T47D (cell line): ENCODE measurements at regions not wholly inside any gene's neighbourhood (a gene's known extent, or its start where the extent isn't known, plus 50 kb on each side); places are given as distances from the start of the nearest gene placed in this dataset.
"Not testable (repeated sequence)": the region's sequence is repeated elsewhere in the genome, so short reads cannot be mapped to it uniquely, and the experiment has no call there.

ENCODE experiments used
- DNase-seq, 2 experiments: peaks; one replicate each; pipeline versions ENCODE4 v3.0.0 to v3.0.0-alpha.2; 2011 to 2012; ENCODE audit warnings: low read depth in 1 of 2, low spot score in 1 of 2
- JUND ChIP-seq: IDR thresholded peaks from 2 replicates; pipeline ENCODE4 v1.6.1; 2012; ENCODE audit warnings: low read depth
- in situ Hi-C: cut with HindIII; loops from 2 replicates; pipeline ENCODE4 v1.10.0; 2016; ENCODE audit warnings: low sequenced_read_pairs, low pct_unique_long_range_greater_than_20kb

GRCh38 chr2:14996351-14997014 is 364.0 kb downstream of the LRATD1 start:
- in situ Hi-C loops: no loop called here
- no peak for TF ChIP-seq JUND
- DNase-seq: no peak

DNA sequence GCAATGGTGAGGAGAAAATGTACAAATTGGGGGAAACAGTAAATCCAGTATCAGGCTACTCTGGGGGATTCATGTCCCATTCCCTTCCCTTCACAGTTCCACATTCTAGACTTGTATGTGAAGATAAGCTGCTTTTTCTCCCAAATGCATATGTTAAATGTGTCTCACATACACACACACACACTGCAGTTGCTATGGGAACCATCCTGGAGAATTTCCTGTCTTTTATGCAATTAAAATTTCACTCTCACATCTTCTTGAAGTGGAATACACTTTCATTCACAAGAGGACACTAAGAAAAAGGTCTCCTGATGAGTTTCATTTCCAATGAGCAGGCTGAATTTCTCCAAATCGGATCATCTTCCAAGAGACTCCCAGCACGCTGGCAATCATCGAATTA is 366.0 kb downstream of the LRATD1 start:
- DNase-seq: no peak
- no peak for TF ChIP-seq JUND
- in situ Hi-C loops: no loop called here

- TF ChIP-seq JUND: no peak
- in situ Hi-C loops: no loop called here
- no peak for DNase-seq
These were observed 366.7 kb downstream of the LRATD1 start for GRCh38 chr2:14999114-14999661.

DNA sequence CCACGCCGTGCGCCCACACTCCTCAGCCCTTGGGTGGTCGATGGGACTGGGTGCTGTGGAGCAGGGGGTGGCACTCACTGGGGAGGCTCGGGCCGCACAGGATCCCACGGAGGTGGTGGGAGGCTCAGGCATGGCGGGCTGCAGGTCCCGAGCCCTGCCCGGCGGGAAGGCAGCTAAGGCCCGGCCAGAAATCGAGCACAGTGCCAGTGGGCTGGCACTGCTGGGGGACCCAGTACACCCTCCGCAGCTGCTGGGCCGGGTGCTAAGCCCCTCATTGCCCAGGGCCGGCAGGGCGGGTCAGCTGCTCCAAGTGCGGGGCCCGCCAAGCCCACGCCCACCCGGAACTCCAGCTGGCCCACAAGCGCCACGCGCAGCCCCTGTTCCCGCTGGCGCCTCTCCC is 370.0 kb downstream of the LRATD1 start:
- DNase-seq, in situ Hi-C loops: not testable (repeated sequence)

DNA sequence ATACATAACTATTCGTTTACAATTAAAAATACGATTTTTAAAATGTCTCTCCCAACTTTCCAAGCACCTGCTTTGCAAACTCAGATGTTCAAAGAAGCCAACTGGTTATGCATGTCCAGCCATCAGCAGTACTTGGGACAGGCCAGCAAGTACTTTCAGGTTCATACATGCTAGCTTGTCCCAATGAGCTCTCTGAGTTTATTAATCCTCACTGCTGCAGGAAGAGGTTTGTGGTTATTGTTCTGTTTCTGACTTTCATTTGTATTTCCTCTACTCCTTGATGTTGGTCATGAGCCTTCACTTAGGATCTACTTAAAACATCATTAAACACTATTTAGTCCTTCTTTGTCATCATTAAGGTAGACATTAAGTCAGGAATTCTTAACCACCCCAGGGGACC is 374.1 kb downstream of the LRATD1 start:
- in situ Hi-C loops: no loop called here
- no peak for DNase-seq
- no peak for TF ChIP-seq JUND

GRCh38 chr2:15009681-15010080 is 377.2 kb downstream of the LRATD1 start:
- in situ Hi-C loops: no loop called here
- no peak for DNase-seq

GRCh38 chr2:15010346-15010745 is 377.8 kb downstream of the LRATD1 start:
- no peak for TF ChIP-seq JUND
- in situ Hi-C loops: no loop called here
- DNase-seq: no peak

More at GRCh38 chr2:15009681-15010080, 377.2 kb downstream of the LRATD1 start:
- no peak for TF ChIP-seq JUND

- in situ Hi-C loops: no loop called here
- DNase-seq: no peak
- TF ChIP-seq JUND: no peak
These were observed 386.3 kb downstream of the LRATD1 start for GRCh38 chr2:15018814-15019213.

DNA sequence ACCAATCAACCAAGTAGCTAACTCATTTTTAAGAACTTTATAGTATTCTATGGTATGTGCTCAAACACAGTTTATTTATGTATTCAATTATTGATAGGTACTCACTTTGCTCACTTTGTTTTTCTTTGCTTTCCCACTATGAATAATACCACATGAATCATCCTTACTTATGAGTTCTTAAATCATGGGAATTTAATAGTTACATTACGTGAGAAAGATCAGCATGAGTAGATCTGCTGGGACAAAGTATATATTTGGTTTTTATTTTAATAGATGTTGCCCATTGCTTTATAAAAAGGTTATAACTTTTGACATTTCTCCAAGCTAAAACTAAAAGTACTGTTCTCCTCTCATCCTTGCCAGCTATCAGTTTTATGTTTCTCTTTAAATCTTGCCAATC is 390.7 kb downstream of the LRATD1 start:
- in situ Hi-C loops: no loop called here
- TF ChIP-seq JUND: no peak

GRCh38 chr2:15028406-15028805 is 395.9 kb downstream of the LRATD1 start:
- in situ Hi-C loops: no loop called here
- TF ChIP-seq JUND: no peak

More for the DNA sequence above, 390.7 kb downstream of the LRATD1 start:
- no peak for DNase-seq

DNA sequence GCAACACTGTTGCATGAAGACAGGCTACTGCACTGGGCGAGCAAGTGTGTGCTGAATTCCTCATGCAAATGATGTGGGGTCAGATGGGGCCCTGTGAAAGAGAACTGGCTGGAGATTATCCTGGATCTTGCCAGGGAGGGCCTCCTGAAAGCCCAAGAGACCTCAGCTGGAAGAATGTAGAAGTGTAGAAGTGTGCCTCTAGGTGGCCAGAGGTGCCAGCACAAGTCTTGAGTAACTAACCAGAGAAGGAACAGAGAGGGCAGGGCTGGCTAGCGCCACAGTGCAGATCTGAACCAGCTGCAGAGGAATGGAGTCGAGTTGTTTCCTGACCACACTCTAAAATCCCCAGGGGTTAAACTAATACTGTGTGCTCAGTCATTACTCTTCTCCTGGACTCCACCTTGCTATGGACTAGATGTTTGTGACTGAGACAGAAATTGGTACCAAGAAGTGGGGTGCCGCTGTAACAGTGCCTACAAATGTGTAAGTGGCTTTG is 399.3 kb downstream of the LRATD1 start:
- no peak for DNase-seq
- in situ Hi-C loops: no loop called here
- no peak for TF ChIP-seq JUND

More at GRCh38 chr2:15028406-15028805, 395.9 kb downstream of the LRATD1 start:
- DNase-seq: no peak

GRCh38 chr2:15034246-15034645 is 401.7 kb downstream of the LRATD1 start:
- TF ChIP-seq JUND: no peak
- in situ Hi-C loops: no loop called here
- no peak for DNase-seq

GRCh38 chr2:15034860-15035259 is 402.3 kb downstream of the LRATD1 start:
- in situ Hi-C loops: no loop called here
- DNase-seq: no peak
- TF ChIP-seq JUND: no peak
